ENCODE measurements at regions not wholly inside any gene's neighbourhood (a gene's known extent, or its start where the extent isn't known, plus 50 kb on each side); places are given as distances from the start of the nearest gene placed in this dataset.
A peak's percentile ranks its signal among the peaks of the same experiment; 100 is the strongest.

- DNase-seq = no peak
These were observed 60.8 kb downstream of the CCNA1 start for GRCh38 chr13:36493046-36493445.

- DNase-seq = no peak
These were observed 63.1 kb downstream of the CCNA1 start for GRCh38 chr13:36495431-36495830.

GRCh38 chr13:36509369-36509768, 77.1 kb downstream of the CCNA1 start:
- no peak for DNase-seq

- no peak for DNase-seq
These were observed 80.5 kb downstream of the CCNA1 start for GRCh38 chr13:36512771-36513170.

GRCh38 chr13:36513266-36513665, 81.0 kb downstream of the CCNA1 start:
- DNase-seq = no peak

GRCh38 chr13:36515466-36515865, 83.2 kb downstream of the CCNA1 start:
- DNase-seq = no peak

- no peak for DNase-seq
These were observed 83.9 kb downstream of the CCNA1 start for GRCh38 chr13:36516225-36516624.

GRCh38 chr13:36518707-36519106, 86.4 kb downstream of the CCNA1 start:
- no peak for DNase-seq

- no peak for DNase-seq
These were observed 87.1 kb downstream of the CCNA1 start for GRCh38 chr13:36519432-36519831.

GRCh38 chr13:36520111-36520510, 87.8 kb downstream of the CCNA1 start:
- DNase-seq = no peak

- no peak for DNase-seq
These were observed 94.6 kb downstream of the CCNA1 start for GRCh38 chr13:36526897-36527296.

GRCh38 chr13:36528105-36528504, 95.8 kb downstream of the CCNA1 start:
- DNase-seq = no peak

- no peak for DNase-seq
These were observed 97.9 kb downstream of the CCNA1 start for GRCh38 chr13:36530050-36530789.

GRCh38 chr13:36530861-36531590, 98.7 kb downstream of the CCNA1 start:
- no peak for DNase-seq

- DNase-seq = no peak
These were observed 99.6 kb downstream of the CCNA1 start for GRCh38 chr13:36531746-36532486.

- no peak for DNase-seq
These were observed 101.5 kb downstream of the CCNA1 start for GRCh38 chr13:36533806-36534205.

- no peak for DNase-seq
These were observed 104.3 kb downstream of the CCNA1 start for GRCh38 chr13:36536546-36536945.

- DNase-seq = no peak
These were observed 111.4 kb downstream of the CCNA1 start for GRCh38 chr13:36543671-36544070.

- no peak for DNase-seq
These were observed 115.8 kb downstream of the CCNA1 start for GRCh38 chr13:36548129-36548528.

- no peak for DNase-seq
These were observed 116.9 kb downstream of the CCNA1 start for GRCh38 chr13:36549126-36549702.

GRCh38 chr13:36549755-36550154, 117.5 kb downstream of the CCNA1 start:
- DNase-seq = peak; percentile 23 to 59

- no peak for DNase-seq
These were observed 117.9 kb downstream of the CCNA1 start for GRCh38 chr13:36550177-36550576.

GRCh38 chr13:36551445-36551844, 119.2 kb downstream of the CCNA1 start:
- DNase-seq = no peak
